Fibroblast of pulmonary artery (primary cell): ENCODE measurements at regions not wholly inside any gene's neighbourhood (a gene's known extent, or its start where the extent isn't known, plus 50 kb on each side); places are given as distances from the start of the nearest gene placed in this dataset.

Experiments used
- DNase-seq: peaks from one replicate; pipeline ENCODE4 v3.0.0-alpha.2; 2010; ENCODE audit warnings: low read depth
- H3K4me3 ChIP-seq: replicated peaks from 2 replicates; pipeline ENCODE4 v1.5.1; 2011; ENCODE audit warnings: low read depth, mild to moderate bottlenecking, control low read depth, low read length, moderate library complexity
- CTCF ChIP-seq: IDR thresholded peaks from 2 replicates; pipeline ENCODE4 v1.5.1; 2011; ENCODE audit warnings: mild to moderate bottlenecking, control low read depth, low read length, inconsistent platforms; ENCODE audit errors: missing control alignments

GRCh38 chr10:120253131-120253530 is 203.9 kb upstream of the PLPP4 start:
- no peak for TF ChIP-seq CTCF
- no peak overlapping the region for H3K4me3 ChIP-seq
- DNase-seq = no peak

- TF ChIP-seq CTCF = no peak
- no peak for DNase-seq
- no peak overlapping the region for H3K4me3 ChIP-seq
These were observed 196.6 kb upstream of the PLPP4 start for GRCh38 chr10:120260456-120260855.

GRCh38 chr10:120262857-120263547 is 194.0 kb upstream of the PLPP4 start:
- H3K4me3 ChIP-seq = no peak overlapping the region
- DNase-seq = no peak
- TF ChIP-seq CTCF = no peak

- no peak overlapping the region for H3K4me3 ChIP-seq
- TF ChIP-seq CTCF = no peak
- no peak for DNase-seq
These were observed 191.0 kb upstream of the PLPP4 start for GRCh38 chr10:120266022-120266421.

- no peak for TF ChIP-seq CTCF
- no peak for DNase-seq
- no peak overlapping the region for H3K4me3 ChIP-seq
These were observed 186.1 kb upstream of the PLPP4 start for GRCh38 chr10:120270906-120271305.

- H3K4me3 ChIP-seq = no peak overlapping the region
- no peak for TF ChIP-seq CTCF
- DNase-seq = no peak
These were observed 185.3 kb upstream of the PLPP4 start for GRCh38 chr10:120271696-120272095.

GRCh38 chr10:120272350-120272749 is 184.7 kb upstream of the PLPP4 start:
- no peak overlapping the region for H3K4me3 ChIP-seq
- no peak for DNase-seq
- TF ChIP-seq CTCF = no peak
